ENCODE measurements at regions not wholly inside any gene's neighbourhood (a gene's known extent, or its start where the extent isn't known, plus 50 kb on each side); places are given as distances from the start of the nearest gene placed in this dataset.
A peak's percentile ranks its signal among the peaks of the same experiment; 100 is the strongest.

DNA sequence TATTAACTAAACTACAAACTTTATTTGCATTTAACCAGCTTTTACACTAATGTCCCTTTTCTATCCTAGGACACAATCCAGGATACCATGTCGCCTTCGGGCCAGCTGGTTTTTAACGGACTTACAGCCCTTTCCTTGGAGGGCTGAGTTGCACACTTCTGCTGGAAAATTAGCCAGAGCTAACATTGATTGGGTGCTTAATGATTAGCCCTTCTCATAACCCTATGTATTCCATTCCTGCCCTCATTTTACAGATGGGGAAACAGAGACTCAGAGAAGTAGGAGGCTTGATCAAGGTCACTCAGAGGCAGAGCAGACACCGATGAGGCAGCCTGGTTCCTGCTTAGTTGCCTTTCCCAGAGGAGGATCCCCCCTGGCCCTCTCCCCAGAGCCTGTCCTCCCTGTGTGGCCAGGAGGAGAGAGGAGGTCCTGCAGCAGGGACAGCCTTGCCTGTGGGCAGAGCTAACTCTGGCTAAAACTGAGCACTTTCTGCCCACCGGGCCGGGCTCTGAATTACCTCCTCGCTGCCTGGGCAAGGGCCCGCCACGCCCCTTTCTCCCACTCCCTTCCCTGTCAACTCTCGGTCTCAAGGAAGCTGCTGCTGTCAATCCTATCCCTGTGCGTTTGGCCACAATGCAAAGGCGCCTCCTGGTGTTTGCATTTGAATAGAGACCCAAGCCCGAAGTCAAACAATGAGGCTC lies 59.6 kb upstream of the PAX6 start:
- Histone ChIP-seq H3F3A (ENCODE audit: low read depth) (no peaks in the 10 kb centered on the region), H3K36me3 (ENCODE audit: insufficient read depth, low read length) (no peaks in the 10 kb centered on the region), H3K9me3 (ENCODE audit: insufficient read depth, low read depth, low read length) (no peaks in the 10 kb centered on the region), H2AFZ (ENCODE audit: low read length) (peak overlapping the region; percentile 77), H3K4me3 (ENCODE audit: low read length, poor library complexity, severe bottlenecking) (no peak overlapping the region), H3K27me3 (ENCODE audit: insufficient read depth, low read length, poor library complexity, severe bottlenecking) (no peaks in the 10 kb centered on the region), H4K20me1 (ENCODE audit: insufficient read depth, low read length, poor library complexity, severe bottlenecking) (no peaks in the 10 kb centered on the region), H3K9me2 (replicated peaks; ENCODE audit: low read depth, low read length) (no peaks in the 10 kb centered on the region), H3K9ac (ENCODE audit: low read depth, low read length, poor library complexity, severe bottlenecking) (no peak overlapping the region), H3K4me2 (ENCODE audit: low read depth, low read length, poor library complexity, severe bottlenecking) (no peak overlapping the region), H3K4me1 (ENCODE audit: insufficient read depth, low read length, poor library complexity, severe bottlenecking) (no peaks in the 10 kb centered on the region), H3K79me2 (ENCODE audit: insufficient read depth, low read length) (no peaks in the 10 kb centered on the region)
- TF ChIP-seq EZH2phosphoT487 (IDR thresholded peaks at IDR 0.05; ENCODE audit: borderline replicate concordance) (no peak), CTCF (conservative IDR thresholded peaks at IDR 0.05; ENCODE audit: low read length) (peak; percentile 90)

DNA sequence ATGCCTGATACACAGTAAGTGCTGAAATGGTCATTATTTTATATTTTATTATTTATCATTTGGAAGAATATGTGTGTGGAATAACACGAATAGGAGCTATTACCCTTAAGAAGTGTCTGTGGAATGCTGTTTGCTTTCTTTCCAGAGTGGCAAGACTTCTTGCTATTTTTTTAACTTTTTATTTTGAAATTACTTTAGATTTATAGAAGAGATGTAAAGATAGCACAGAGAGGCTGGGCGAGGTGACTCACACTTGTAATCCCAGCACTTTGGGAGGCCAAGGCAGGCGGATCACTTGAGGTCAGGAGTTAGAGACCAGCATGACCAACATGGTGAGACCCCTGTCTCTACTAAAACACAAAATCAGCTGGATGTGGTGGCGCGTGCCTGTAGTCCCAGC lies 58.9 kb upstream of the PAX6 start:
- H3K36me3 ChIP-seq (ENCODE audit: insufficient read depth, low read length): no peaks in the 10 kb centered on the region

GRCh38 chr11:31865606-31866300 lies 54.6 kb upstream of the PAX6 start:
- TF ChIP-seq CTCF (conservative IDR thresholded peaks at IDR 0.05; ENCODE audit: low read length) (no peak), EZH2phosphoT487 (IDR thresholded peaks at IDR 0.05; ENCODE audit: borderline replicate concordance) (no peak)
- no peaks in the 10 kb centered on the region for H3K4me1 ChIP-seq (ENCODE audit: insufficient read depth, low read length, poor library complexity, severe bottlenecking)
- H2AFZ ChIP-seq (ENCODE audit: low read length): no peak overlapping the region
- H3K4me3 ChIP-seq (ENCODE audit: low read length, poor library complexity, severe bottlenecking): no peak overlapping the region
- no peaks in the 10 kb centered on the region for H3K9me2 ChIP-seq (replicated peaks; ENCODE audit: low read depth, low read length)
- H3K9me3 ChIP-seq (ENCODE audit: insufficient read depth, low read depth, low read length): no peaks in the 10 kb centered on the region
- H3K27me3 ChIP-seq (ENCODE audit: insufficient read depth, low read length, poor library complexity, severe bottlenecking): no peaks in the 10 kb centered on the region
- no peak overlapping the region for H3K9ac ChIP-seq (ENCODE audit: low read depth, low read length, poor library complexity, severe bottlenecking)
- H3K36me3 ChIP-seq (ENCODE audit: insufficient read depth, low read length): no peaks in the 10 kb centered on the region
- H3K4me2 ChIP-seq (ENCODE audit: low read depth, low read length, poor library complexity, severe bottlenecking): no peak overlapping the region
- no peaks in the 10 kb centered on the region for H3F3A ChIP-seq (ENCODE audit: low read depth)
- H3K79me2 ChIP-seq (ENCODE audit: insufficient read depth, low read length): no peaks in the 10 kb centered on the region
- H4K20me1 ChIP-seq (ENCODE audit: insufficient read depth, low read length, poor library complexity, severe bottlenecking): no peaks in the 10 kb centered on the region

More for the DNA sequence above, 58.9 kb upstream of the PAX6 start:
- Histone ChIP-seq H3K9me2 (replicated peaks; ENCODE audit: low read depth, low read length) (no peaks in the 10 kb centered on the region), H3F3A (ENCODE audit: low read depth) (no peaks in the 10 kb centered on the region), H3K9me3 (ENCODE audit: insufficient read depth, low read depth, low read length) (no peaks in the 10 kb centered on the region), H3K4me1 (ENCODE audit: insufficient read depth, low read length, poor library complexity, severe bottlenecking) (no peaks in the 10 kb centered on the region), H4K20me1 (ENCODE audit: insufficient read depth, low read length, poor library complexity, severe bottlenecking) (no peaks in the 10 kb centered on the region), H3K9ac (ENCODE audit: low read depth, low read length, poor library complexity, severe bottlenecking) (no peak overlapping the region), H3K27me3 (ENCODE audit: insufficient read depth, low read length, poor library complexity, severe bottlenecking) (no peaks in the 10 kb centered on the region), H3K4me2 (ENCODE audit: low read depth, low read length, poor library complexity, severe bottlenecking) (no peak overlapping the region), H3K79me2 (ENCODE audit: insufficient read depth, low read length) (no peaks in the 10 kb centered on the region), H3K4me3 (ENCODE audit: low read length, poor library complexity, severe bottlenecking) (no peak overlapping the region), H2AFZ (ENCODE audit: low read length) (no peak overlapping the region)
- TF ChIP-seq EZH2phosphoT487 (IDR thresholded peaks at IDR 0.05; ENCODE audit: borderline replicate concordance): no peak

Measured in Loucy (cell line).